Hindlimb muscle (tissue), 1 donor: ENCODE measurements at regions not wholly inside any gene's neighbourhood (a gene's known extent, or its start where the extent isn't known, plus 50 kb on each side); places are given as distances from the start of the nearest gene placed in this dataset.
A peak's percentile ranks its signal among the peaks of the same experiment; 100 is the strongest.

Experiments
- DNase-seq: peaks from one replicate; pipeline ENCODE4 v3.0.0-alpha.2; 2013

DNA sequence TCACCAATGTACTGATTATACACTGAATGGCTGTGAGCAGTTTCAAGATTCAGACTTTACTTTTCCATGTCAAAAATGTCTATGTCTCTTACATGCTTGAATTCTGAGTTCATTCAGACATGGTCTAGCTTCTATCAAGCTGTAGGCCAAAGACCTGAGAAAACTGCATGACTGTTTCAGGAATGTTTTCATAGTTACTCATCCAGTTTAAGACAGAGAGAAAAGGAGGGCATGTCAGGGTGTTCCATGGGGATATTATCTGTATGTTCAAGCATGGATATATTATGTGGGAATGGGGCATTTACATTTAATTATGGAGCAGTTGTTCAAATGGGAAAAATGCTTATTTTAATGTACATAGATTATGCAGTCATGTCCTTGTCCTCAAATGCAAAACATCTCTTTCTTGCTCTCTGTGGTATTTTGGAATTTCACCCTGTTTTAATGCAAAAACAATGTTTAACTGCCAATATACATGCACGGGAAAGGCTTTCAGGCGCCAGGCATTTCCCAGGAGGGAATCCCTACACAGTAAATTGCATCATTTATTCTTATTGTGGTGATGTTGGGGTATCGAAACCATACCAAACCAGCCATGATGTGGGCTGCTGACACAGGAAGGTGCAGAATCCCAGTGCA lies 429.1 kb upstream of the INTU start:
- no peak for DNase-seq

DNA sequence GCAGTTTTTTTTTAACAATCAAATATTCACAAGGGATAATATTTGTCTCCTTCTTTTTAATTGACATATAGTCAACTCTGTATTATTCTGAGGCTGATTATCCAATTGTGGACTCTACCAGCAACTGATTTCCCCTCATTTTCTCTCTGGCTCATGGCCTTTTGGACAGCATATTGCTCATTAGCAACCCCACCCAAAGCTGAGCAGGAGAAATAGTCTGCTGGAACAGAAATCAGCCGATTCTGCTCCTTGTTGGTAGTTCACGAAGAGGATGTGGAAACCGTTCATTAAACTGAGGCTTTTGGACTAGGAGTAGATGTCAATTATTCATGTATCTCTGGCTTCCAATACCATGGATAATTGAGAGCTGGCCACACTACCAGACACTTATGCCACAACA lies 428.4 kb upstream of the INTU start:
- no peak for DNase-seq

DNA sequence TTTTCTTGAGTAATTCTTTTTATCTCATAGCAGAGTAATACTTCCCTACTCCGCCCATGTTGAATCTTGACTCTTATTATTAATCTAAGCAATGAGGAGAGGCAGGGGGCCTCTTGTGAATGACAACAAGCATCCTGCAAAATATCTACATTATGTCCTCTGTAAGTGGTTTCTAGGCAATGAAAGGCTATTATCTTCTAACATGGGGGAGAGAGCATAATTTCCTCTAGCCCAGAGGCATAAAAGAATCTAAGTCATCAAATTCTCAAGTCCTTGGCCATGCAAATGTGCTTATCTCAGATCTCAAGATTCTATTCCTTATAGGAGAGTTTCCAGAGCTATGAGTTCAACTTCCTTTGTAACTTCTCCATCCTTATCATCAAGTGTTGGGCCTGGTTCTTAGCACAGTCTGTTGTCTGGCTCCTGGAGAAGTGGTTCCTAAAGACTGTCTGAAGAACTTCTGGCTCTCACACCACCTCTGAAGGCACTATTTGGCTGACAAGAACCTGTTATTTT lies 423.1 kb upstream of the INTU start:
- no peak for DNase-seq

DNA sequence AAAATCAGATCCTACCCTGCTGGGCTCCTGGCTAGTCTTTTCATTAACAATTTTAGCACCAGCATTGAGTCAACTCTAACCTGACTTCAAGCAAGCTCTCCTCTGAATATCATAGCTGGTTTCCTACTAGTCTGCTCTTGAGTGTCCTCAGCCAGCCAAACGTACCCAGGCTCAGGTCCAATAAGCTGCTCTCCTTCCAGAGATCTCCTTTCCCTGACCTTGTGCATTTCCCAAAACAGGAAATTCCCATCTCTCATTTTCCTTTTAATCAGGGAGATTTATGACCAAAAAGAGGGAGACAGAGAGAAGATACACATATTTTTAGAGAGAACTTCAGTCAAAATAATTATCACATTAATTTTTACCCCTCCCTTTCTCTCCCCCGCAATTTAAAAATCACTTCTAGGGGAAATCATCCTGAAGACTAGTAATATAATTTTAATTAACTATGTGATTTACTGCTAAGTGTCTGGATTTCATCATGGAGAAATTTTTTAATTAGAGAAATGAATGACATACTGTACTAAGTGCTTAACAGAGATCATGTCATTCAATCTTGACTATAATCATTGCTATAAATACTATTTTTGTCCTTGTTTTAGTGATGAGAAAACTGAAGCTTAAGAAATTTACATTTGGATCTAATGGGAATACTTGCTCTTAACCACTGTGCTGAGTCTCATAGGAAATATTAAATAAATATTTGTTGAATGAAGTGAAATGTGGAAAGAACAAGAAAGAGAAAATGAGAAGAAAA lies 421.7 kb upstream of the INTU start:
- DNase-seq: no peak

- peak; percentile 58 for DNase-seq
Measured at GRCh38 chr4:127211650-127212560, 420.9 kb upstream of the INTU start.

DNA sequence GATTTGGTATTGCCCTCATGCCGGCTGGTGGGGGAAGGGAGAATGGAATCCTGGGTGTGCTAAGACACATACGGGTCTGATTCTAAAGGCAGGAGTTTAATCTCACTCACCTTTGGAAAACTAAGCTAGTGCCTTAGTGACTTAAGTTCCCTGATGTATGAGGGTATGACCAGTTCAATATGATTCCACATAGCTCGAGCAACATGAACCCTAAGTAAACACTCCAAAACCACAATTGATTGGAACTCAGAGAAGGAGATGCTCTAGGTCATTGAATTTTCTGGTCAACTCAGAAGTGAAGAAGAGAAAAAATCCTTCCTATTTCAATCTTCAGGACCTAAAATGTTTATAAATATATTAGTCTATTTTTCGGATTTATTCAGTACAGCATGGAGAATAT lies 420.1 kb upstream of the INTU start:
- DNase-seq: no peak

DNA sequence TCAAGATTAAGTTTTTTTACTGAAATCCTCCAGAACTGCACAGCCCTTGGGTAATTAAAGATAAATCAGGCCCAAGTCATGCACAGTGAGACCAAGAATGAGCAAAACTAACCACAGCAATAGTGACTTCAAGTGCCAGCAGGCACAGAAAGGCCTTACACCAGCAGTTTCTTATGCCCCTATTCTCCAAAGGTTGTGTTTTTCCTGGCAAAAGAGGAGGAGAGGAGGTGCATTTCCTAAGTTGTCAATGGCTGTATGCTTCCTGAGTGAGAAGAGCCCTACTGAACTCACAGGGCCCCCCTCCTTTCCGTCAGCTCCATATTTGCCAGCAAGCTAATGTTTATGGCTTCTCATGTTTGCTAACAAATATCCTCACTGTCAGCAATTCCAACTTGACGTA lies 418.7 kb upstream of the INTU start:
- peak; percentile 44 for DNase-seq

DNA sequence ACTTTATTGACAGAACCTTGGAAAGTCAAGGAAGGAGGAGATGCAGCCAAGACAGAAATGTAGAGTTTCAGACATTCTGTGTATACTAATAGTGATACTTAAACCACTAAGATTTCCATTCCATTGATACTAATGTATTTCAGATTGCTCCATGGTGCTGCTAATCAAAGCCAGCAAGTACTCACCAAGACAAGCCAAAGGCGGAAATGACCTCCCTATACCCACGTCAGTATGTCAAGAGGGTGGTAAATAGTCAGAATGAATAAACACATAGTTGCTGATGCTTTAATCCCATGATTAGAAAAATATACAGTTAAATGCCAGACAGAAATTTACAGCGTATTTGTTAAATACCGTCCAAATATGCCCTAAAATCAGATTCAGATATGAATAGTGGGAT lies 417.8 kb upstream of the INTU start:
- DNase-seq: no peak

DNA sequence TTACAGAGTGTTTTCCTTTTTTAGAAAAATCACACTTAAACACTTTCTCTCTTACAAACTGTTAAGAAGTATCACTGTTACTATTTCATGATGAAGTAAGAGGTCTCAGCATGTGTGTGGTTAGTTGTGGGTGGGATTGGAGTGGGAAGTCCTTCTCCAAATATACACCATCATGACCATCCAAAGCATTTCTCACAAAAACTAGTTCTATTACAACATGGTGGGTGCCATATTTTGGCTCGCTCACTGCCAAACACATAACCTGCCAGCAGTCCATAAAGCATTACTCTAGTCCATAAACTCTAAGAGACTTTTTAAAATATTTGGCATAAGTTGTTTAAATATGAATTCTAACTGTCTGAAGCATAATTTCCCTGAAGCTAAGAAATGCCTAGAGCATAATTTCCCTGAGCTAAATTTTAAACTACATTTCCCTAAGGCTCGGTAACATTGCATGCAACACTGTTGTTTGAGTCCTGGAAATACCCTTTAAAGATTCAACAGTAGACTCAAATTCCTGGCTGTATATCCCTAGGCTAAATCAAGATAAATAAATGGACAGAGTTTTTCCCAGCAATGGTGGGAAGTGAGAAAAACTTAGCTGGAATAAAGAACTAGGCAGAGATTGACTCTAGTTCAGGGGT lies 415.0 kb upstream of the INTU start:
- no peak for DNase-seq

GRCh38 chr4:127219232-127219631 lies 413.5 kb upstream of the INTU start:
- DNase-seq: no peak

- DNase-seq: no peak
Measured at GRCh38 chr4:127224556-127224955, 408.2 kb upstream of the INTU start.

GRCh38 chr4:127229855-127230608 lies 402.7 kb upstream of the INTU start:
- peak; percentile 43 for DNase-seq

DNA sequence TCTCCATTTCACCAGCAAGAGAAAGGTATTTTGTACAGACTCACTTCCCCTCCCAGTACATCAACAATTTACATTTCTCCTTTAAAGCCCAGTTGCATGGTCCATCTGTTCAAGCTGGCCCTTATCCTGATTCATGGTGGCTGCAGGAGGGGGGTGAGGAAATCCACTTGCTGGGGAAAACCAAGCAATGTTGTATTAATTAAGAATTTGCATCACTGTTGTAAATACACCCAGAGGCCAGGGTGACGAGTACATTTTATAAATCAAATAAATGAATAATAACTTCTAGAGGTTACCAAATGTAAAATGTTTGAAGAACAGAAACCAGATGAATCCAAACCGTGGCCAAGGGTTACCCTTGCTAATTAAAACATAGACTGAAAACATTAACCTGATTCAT lies 395.9 kb upstream of the INTU start:
- no peak for DNase-seq

DNA sequence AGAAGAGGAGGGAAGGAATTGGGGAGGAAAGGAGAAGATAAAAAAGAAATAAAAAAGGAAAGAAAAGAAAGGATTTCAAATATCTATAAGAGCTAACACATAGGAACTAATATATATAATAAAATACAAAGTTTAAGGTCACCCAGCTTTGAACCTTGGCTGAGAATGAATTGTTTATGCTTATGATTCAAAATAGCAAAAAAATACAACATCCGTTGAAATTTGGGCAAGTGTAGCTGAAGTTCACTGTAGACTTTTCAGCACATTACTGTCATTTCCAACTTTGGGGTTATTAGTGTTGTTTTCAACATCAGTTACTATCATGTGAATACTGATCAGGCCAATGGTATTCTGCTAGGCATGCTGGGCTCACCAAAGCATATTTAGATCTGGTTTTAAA lies 395.2 kb upstream of the INTU start:
- no peak for DNase-seq

GRCh38 chr4:127238956-127239475 lies 393.7 kb upstream of the INTU start:
- peak; percentile 24 for DNase-seq

- no peak for DNase-seq
Measured at GRCh38 chr4:127239902-127240763, 392.6 kb upstream of the INTU start.

DNA sequence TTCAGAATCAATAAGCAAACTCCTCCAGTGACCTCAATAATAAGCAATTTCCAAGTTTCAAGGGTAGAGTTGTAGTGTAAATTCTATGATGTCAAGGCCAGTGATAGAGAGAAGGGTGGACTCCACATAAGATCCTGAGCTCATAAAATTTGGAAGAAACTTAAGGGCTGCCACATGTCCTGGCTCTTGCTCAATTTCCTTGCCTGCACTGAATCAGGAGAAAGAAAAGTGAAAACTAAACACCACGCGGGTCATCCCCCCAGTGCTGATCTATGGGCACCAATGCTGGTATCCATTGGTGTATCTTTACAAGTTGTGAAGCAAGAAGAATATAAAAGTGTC lies 392.0 kb upstream of the INTU start:
- no peak for DNase-seq

GRCh38 chr4:127244515-127244914 lies 388.2 kb upstream of the INTU start:
- DNase-seq: no peak

- DNase-seq: no peak
Measured at GRCh38 chr4:127246963-127247952, 385.5 kb upstream of the INTU start.
